Breast epithelium (tissue), 3 donors: ENCODE measurements at regions not wholly inside any gene's neighbourhood (a gene's known extent, or its start where the extent isn't known, plus 50 kb on each side); places are given as distances from the start of the nearest gene placed in this dataset.

ENCODE experiments used
- CTCF ChIP-seq, 3 donors: fragments of 450-650 bp; IDR thresholded peaks; one replicate each; pipeline ENCODE4 v1.5.1; 2016 to 2017; ENCODE audit warnings: antibody characterized with exemption in 3 of 3, mild to moderate bottlenecking in 3 of 3, moderate library complexity in 3 of 3
- POLR2A ChIP-seq: fragments of 450-650 bp; IDR thresholded peaks from one replicate; pipeline ENCODE4 v1.6.1; 2016; ENCODE audit warnings: antibody characterized with exemption, mild to moderate bottlenecking, moderate library complexity
- POLR2AphosphoS5 ChIP-seq, 3 donors: sonication (generic); formaldehyde crosslinking; IDR thresholded peaks; one replicate each; pipeline ENCODE4 v1.6.1; 2017; ENCODE audit warnings: antibody characterized with exemption in 3 of 3

- TF ChIP-seq POLR2A, result no peak
- TF ChIP-seq CTCF (IDR thresholded peaks at IDR 0.05), result no peak
- TF ChIP-seq POLR2AphosphoS5 (IDR thresholded peaks at IDR 0.05), result no peak
Measured at GRCh38 chr6:121544691-121545090, 109.2 kb downstream of the GJA1 start.
